GM12865 (cell line): ENCODE measurements at regions not wholly inside any gene's neighbourhood (a gene's known extent, or its start where the extent isn't known, plus 50 kb on each side); places are given as distances from the start of the nearest gene placed in this dataset.

Experiments used
- DNase-seq: peaks from one replicate; pipeline ENCODE4 v3.0.0; 2010; ENCODE audit warnings: low read depth
- H3K4me3 ChIP-seq: 2 replicates; pipeline ENCODE4 v1.5.1; 2011; ENCODE audit warnings: mild to moderate bottlenecking, low read depth, low read length, control low read depth
- TF ChIP-seq, protein P1 (sequence below): IDR thresholded peaks from 2 replicates; pipeline ENCODE4 v1.5.1; 2011; ENCODE audit warnings: low read length, control low read depth, low read depth, inconsistent platforms; ENCODE audit not compliant: insufficient read depth; ENCODE audit errors: missing control alignments

DNA sequence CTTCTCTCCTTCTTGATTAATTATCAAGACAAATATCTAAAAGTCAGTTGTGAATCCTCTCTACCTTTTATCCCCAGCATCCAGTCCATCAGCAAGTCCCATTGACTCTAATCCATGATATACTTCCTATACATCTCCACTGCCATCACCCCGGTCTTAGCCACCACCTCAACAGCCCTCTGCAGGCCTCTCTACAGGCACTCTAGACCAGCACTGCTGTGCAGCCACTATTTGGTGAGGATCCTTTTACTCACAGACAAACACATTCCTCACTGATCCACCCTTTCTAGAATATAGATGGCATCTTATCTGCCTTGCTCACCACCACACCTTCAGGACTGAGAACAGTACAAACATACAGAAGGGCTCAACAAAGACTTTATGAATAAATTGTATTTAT is 221.7 kb downstream of the RFC3 start:
- no peak for DNase-seq
- no peak overlapping the region for H3K4me3 ChIP-seq
- TF ChIP-seq, protein P1, sequence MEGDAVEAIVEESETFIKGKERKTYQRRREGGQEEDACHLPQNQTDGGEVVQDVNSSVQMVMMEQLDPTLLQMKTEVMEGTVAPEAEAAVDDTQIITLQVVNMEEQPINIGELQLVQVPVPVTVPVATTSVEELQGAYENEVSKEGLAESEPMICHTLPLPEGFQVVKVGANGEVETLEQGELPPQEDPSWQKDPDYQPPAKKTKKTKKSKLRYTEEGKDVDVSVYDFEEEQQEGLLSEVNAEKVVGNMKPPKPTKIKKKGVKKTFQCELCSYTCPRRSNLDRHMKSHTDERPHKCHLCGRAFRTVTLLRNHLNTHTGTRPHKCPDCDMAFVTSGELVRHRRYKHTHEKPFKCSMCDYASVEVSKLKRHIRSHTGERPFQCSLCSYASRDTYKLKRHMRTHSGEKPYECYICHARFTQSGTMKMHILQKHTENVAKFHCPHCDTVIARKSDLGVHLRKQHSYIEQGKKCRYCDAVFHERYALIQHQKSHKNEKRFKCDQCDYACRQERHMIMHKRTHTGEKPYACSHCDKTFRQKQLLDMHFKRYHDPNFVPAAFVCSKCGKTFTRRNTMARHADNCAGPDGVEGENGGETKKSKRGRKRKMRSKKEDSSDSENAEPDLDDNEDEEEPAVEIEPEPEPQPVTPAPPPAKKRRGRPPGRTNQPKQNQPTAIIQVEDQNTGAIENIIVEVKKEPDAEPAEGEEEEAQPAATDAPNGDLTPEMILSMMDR = no peak

DNA sequence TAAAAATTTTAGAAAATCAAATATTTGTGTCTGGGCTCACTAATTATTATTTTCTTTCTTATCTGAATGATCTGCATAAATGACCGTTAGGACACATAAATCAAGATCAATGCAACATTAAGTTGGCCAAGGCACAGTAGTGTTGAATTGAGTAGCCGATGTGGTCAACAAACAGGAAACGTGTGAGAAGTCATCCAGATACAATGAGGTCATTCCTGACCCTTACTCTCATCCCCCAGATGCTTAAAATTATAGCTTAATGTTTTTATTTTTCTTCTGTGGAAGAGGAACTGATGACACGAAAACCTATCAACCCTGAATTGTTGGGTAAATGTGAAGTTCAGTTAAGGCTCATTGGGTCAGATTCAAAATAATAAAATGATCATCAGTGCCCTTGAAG is 222.9 kb downstream of the RFC3 start:
- H3K4me3 ChIP-seq = no peak overlapping the region
- peak; percentile 18 for DNase-seq
- TF ChIP-seq, protein P1 = no peak

DNA sequence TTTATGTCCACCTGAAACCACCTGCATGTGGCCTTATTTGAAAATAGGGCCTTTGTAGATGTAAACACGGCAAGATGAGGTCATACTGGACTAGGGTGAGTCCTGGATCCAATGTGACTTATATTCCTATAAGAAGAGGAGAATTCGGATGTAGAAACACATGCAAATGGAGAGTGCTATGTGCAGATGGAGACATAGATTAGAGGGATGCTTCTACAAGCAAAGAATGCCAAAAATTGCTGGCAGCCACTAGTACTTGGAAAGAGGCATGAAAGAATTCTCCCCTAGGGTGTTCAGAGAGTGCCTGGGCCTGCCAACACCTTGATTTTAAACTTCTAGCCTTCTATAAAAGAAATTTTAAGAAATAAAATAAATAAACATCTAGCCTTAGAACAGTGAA is 226.1 kb downstream of the RFC3 start:
- TF ChIP-seq, protein P1 = no peak
- DNase-seq = no peak
- no peak overlapping the region for H3K4me3 ChIP-seq

DNA sequence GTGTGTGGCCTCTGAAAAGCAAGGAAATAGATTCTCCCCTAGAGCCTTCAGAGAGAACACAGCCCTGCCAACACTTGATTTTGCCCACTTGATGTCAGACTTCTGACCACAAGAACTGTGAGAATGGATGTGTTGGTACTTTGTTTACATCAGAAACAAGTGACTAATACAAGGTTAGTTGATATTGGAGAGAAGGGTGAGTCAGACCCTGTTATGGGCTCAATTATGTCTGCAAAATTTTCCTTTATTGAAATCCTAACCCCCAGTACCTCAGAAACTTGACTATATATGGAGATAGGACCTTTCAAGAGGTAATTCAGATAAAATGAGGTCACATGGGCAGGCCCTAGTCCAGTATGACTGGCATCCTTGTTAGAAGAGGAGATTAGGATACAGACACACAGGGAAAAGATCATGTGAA is 226.7 kb downstream of the RFC3 start:
- H3K4me3 ChIP-seq = no peak overlapping the region
- DNase-seq = no peak
- TF ChIP-seq, protein P1 = no peak

DNA sequence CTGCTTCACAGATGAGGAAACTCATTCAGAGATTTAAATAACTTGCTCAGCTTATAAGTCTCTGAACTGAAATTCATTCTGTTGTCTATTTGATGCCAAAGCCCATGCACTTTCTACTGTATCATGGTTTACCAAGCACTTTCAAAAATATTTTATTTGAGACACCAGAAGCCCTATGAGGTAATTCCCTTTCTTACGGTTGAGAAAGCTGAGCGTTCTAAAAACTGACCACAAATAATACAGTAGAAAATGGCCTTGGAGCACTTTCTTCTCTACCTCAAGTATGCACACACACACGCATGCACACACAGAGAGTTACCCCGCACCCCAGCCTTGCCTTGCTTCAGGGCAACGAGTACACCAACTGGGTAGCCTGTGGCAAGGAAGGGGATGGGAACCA is 228.5 kb downstream of the RFC3 start:
- peak; percentile 20 for DNase-seq
- no peak overlapping the region for H3K4me3 ChIP-seq
- TF ChIP-seq, protein P1 = no peak

DNA sequence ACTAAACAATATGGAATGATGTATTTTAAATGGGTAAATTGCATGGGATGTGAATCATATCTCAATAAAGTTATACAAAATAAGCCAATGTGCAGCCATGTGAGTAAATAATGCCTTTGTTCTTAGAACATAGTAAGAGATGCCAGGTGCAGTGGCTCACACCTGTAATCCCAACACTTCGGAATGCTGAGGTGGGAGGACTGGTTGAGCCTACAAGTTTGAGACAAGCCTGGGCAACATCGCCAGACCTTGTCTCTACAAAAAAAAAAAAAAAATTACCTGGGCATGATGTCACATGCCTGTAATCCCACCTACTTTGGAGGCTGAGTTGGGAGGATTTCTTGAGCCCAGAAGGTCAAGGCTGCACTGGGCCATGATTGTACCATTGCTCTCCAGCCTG is 230.7 kb downstream of the RFC3 start:
- DNase-seq = no peak
- H3K4me3 ChIP-seq = no peak overlapping the region
- TF ChIP-seq, protein P1 = no peak

DNA sequence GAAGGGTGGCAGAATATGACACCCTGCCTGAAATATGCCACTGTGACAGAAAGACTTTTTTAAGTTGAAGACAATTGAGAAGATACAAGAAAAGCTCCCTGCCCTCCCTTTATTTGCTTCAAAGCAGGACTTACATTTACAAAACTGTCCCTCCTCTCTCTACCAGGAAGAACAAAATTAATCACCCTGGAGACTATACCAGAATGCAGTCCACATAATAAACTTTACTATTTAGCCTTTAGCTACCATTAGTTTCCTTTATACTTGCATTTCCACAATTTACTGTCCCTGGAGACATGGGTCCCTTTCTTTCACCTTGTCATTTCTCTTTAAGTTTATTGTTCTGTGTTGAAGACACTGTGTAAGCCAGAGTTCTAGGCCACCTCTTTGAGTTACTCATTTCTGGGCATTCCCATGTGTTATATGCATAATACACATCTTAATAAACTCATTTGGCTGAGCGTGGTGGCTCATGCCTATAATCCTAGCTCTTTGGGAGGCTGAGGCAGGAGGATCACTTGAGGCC is 238.8 kb downstream of the RFC3 start:
- TF ChIP-seq, protein P1 = no peak
- no peak for DNase-seq
- H3K4me3 ChIP-seq = no peak overlapping the region
